ENCODE measurements at regions not wholly inside any gene's neighbourhood (a gene's known extent, or its start where the extent isn't known, plus 50 kb on each side); places are given as distances from the start of the nearest gene placed in this dataset.

DNA sequence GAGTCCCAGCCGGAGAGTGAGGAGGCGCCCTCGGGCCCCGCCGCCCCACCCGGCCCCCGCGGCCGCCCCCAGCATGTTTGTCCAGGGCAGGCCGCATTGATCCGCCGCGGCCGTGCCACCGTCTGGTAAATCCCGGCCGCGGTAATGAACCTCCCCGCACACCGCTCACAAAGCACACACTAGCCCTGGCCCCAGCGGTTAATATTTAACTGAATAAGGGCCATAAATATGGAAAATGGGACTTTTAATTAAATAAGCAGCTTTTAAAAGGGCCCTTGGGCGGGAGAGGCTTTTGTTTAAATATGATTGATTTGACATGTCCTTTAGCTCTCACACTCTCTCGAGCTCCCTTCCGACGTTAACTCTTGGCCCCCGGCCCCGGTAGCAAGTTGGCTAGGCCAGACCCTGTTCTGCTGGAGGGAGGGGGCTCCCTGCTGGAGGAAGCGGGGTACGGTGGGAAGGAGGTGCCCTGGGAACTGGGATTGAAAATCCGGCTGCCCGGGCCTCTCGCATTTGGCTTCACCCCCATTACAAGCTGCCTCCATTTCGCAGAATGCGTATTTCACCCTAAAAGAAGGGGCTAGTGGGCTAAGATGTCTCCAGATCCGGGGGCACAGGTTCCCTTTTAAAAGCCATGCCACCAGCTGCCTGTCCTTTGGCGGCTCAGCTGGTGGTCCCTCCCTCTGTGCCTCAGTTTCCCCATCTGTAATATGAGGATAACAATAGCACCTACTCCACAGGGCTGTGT lies 199.8 kb downstream of the RBM19 start:
- no peak for DNase-seq

DNA sequence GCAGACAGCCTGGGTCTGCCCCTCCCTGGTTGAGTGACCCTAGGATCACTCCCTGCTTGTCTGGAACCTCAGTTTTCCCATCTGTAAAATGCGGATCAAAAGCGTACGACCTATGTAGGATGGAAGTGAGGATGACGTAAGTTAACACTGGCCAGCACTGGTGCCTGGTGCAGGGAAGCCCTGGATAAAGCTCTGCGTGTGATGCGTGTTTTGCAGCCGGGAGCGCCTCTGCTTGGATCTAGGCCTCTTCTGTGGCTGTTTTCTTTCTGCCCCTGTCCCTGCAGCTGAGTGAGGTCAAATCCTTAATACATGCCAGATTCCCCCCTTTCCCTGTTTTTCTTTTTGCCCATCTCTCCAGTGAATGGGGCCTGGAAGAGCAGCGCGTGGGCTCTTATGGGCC lies 201.5 kb downstream of the RBM19 start:
- no peak for DNase-seq

DNA sequence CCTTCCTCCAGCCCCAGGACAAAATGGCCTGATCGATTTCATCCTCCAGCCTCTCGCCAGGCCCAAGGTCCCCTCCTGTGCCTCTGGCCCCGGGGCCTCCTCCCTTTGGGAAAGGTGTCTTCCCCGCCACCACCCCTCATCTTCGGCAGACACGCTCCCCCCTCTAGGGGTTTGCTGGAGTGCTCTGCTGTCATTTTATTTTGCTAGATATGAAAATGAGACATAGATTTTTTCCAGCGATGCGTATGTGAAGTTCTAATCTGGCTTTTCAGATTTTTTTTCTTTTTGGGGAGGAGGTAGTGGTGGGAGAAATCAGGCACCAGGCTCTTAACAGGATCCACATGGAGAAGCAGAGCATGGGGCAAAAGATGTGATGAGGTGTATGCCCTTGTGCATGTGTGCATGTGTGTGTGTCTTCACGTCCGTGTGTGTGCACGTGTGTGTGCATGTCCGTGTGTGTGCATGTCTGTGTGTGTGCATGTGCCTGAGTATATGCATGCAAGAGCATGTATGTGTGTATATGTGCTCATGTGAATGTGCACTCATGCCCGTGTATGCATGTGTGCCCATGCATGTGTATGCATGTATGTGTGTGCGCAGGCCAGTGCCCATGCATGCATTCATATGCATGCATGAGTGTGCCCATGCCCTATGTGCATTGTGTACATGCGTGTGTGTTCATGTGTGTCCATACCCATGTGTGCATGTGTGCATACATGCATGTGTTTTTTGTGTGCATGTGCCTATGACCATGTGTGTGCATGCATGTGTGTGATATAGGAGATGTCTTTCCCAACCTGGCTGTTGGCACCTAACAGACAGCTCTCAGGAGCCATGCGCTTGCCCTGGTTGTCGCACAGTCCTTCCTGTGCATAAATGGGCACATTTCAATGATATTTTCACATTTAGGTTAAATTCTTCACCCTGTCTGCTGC lies 203.0 kb downstream of the RBM19 start:
- no peak for DNase-seq

DNA sequence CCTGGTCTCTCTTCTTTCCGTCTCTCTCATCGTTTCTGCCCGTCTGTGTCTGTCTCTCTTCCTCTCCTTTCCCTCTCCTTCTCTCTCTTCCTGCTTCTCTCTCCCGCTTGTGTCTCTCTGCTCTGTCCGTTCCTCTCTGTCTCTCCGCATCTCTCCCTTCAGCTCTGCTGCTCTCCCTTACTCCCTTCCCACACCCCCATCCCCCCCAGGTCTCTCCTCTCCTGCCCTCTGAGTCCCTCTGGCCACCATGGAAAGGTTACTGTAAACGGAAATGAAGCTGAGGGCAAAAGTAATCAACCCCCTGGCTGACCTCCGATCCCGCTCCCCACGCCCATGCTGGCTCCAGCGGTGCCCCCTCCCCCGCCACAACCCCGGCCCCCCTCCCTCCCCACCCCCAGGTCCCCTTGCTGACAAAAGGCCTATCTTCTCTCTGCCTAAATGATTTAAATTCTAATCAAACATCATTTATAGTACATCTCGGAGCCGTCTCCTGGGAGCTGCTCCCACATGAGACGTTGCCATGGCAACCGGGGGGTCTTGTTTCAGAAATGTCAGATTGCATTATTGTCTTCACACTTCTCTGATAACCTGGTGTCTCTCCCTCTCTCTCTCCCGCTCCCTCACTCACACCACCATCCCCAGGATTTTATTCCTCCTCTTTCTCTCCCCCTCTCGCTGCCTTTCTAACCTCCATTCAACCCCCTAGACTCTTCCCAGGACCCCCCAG lies 203.8 kb downstream of the RBM19 start:
- DNase-seq, result no peak

DNA sequence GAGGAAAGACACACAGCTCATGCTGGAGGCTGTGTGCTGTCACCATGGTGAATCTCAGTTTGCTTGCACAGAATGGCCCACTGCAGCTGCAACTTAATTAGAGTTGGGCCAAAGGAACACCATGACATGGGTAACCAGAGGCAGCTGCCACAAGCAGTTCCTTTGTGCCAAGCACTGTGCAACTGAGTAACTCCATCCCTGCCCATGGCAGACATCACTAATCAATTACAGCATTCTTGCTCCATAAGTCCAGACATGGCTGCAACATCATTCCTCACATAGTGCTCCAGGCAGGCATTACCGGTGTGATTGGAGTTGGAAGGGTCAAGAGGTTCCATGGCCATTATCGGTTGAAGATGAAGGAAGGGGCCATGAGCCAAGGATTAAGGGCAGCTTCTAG lies 207.0 kb downstream of the RBM19 start:
- DNase-seq, result no peak

DNA sequence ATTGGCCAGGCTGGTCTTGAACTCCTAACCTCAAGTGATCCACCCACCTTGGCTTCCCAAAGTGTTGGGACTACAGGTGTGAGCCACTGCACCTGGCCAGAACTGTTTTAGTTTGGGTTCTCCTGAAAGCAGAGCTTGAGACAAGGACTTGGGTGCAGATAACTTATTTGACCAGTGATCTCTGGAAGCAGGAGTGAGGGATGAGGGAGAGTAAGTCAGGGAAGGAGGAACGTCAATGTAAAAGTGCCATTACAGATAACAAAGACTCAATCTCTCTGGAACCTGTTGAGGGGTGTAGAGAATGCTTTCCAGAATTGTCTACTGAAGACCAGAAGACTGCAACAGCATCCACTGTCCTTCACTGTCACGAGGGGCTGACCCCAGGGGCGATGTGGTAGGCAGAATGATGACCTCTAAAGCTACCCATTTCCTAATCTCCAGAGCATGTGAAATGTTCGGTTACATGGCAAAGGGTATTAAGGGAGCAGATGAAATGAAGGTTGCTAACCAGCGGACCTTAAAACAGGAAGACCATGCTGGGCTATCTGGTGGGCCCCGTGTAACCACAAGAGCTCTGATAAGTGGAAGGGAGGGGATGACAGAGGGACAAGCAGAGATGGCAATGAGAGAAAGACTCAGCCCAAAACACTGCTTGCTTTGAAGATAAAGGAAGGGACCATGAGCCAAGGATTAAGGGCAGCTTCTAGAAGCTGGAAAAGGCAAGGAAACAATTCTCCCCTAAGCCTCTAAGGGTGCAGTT lies 207.8 kb downstream of the RBM19 start:
- DNase-seq, result no peak

DNA sequence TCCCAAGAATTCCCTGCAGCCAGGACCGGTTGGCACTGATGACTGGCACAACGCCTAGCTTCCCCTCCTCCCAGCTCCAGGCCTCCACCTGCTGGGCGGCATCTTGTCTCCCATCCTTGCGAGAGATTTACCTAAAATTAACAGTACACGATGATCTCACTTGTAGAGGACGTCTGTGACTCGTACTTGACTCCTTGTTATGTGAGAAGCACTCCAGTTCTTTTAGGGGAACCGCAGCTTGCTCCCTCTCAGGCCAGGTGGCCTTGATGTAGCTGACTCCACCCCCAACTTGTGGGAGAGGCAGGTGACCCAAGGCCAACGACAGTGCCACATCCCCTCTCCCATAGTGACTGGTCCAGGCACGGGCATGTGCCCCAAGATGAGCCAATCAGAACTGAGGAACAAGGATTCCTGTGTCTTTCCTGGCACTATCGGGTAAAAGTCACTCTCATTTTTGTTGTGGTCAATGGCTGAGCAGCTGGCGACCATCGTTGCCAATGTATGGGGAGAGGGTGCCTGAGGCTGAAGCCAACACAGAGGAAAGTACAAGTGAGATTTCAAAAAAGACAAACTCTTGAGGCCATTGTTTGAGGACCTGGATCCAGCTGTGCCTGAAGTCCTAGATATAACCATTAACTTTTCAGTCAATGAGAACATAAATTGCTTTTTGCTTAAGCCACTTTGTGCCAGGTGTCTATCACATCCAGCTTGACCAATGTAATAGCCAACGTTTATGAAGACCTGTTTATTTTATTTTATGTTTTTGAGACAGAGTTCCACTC lies 208.7 kb downstream of the RBM19 start:
- DNase-seq, result peak; percentile 37 to 47

DNA sequence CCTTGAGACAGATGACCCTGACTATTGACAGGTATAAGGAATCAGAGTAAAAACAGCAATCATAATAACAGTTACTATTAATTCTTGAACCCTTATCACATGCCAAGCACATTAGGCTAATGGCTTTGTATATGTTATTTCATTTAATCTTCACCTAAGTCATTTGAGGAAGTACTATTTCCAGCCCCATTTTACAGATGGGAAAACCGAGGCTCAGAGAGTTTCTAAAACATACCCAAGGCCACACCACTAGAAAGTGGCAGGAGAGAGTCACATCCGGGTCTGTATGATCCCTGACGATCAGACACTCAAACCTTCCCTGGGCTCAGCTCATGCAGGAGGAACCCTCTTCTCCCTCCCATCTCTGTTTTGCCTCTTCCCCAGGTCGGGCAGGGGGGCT lies 209.5 kb downstream of the RBM19 start:
- no peak for DNase-seq

DNA sequence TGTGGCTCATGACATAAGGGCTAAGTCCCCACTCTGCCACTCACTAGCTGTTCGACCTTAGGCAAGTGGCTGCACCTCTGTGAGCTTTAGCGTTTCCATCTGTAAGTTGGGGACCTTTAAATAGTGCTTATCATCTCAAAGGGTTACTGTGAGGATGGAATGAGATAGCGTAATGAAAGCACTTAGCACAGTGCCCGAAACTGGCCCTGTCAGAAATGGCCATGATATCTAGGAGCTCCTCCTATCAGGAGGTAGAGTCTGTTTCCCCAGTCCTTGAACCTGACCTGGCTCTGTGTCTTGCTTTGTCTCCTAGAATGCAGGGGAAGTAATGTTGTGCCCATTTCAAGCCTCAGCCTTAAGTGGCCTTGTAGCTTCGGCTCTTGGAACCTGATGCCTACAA lies 211.0 kb downstream of the RBM19 start:
- DNase-seq, result no peak

DNA sequence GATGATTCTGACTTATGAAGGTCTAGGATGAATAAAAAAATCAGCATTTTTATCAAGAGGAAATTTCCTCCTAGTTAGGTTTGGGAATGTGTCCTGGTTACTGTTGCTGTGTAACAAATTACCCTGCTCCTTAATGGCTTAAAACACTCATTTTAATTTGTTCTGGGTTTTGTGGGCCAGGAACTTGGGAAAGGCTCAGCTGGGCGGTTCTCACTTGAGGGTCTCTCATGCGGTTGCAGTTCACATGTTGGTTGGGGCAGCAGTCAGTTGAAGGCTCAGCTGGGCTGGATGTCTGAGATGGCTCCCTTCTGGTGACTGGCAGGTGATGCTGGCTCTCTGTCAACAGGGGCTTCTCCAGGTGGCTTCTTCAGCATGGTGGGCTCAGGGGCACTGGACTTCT lies 214.6 kb downstream of the RBM19 start:
- no peak for DNase-seq

DNA sequence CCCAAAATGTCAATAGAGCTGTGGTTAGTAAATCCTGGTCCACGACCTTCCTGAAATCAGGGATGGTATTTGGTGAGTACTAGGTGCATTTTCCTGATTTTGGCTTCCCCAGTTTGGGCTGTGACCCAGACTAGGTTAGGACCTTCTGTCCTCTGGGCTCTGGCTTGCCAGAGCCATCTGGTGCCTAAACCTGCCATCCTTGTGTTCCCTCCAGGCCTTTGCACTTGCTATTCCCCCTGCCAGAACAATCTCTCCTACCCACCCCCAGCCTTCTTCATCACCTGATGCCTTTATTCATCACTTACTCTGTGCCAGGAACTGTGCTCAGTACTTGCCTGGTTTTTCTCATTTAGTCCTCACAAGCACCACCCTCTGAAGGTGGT lies 216.7 kb downstream of the RBM19 start:
- no peak for DNase-seq

DNA sequence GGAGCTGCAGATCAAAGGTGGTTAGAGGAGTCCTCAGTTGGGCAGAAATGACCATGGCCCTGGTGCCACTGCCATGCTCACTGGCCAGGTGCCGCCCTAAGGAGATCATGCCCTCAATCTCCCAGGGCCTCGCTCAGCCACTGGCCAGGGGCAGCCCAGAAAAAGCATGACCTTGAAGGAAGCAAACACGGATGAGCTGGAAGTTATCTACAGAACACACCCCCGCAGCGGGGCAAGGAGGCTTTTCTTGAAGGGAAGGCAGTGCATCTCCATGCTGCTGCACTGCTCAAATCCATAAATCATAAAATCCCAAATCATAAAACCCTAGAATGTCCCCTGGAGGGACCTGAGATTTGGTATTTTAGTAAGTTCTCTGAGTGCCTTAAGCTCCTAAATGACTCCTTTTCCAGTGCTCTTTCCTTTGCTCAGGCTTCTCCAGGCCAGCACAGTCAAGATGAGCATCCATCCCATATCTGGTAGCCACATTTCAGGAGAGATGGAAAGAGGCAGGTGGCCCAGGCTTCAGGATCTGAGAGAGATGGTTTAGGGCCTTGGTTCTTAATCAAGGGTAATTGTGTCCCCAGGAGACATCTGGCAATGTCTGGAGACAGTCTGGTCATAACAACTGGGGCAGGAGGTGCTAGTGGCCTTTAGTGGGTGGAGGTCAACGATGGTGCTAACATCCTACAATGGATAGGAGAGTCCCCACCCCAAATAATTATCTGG lies 217.3 kb downstream of the RBM19 start:
- no peak for DNase-seq

DNA sequence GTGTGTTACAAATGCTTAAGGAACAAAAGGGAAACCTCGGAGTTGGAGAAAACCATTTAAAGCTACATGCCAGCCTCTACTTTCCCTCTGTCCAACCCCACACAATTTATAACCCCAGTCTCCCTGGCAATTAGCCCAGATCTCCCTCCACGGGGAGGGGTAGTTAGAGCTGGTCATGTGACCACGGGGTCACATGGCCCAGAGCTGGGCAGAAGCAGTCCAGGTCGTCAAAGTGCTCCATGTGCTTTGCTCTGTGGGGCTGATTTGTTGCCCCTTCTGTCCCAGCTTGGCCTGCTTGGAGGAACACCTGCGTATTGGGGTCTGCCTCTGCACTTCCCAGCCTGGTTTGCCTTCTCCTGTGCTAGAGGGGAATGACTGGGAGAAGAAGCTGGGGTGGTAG lies 219.1 kb downstream of the RBM19 start:
- DNase-seq, result peak in 1 of 2 experiments; percentile 12

DNA sequence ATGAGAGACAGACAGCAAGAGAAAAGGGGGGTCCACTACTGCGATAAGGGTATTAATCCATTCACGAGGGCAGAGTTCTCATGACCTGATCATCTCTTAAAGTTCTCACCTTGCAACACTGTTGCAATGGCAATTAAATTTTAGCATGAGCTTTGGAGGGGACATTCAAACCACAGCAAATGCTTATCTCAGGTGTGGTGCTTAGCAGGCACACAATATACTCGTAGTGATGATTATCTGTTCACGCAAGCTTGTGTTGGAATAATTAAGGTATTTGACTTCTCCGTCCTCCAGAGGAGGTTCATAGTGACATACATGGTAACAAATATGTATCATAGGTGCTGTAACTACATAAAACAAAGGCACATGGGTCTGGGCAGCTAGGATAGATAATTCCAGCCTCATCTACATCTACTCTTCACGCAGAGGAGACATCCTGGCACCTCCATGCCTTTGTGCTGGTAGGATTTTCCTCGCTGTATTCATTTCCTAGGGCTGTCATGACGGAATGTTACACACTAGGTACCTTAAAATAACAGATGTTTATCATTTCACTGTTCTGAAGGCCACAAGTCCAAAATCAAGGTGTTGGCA lies 221.2 kb downstream of the RBM19 start:
- DNase-seq, result no peak

DNA sequence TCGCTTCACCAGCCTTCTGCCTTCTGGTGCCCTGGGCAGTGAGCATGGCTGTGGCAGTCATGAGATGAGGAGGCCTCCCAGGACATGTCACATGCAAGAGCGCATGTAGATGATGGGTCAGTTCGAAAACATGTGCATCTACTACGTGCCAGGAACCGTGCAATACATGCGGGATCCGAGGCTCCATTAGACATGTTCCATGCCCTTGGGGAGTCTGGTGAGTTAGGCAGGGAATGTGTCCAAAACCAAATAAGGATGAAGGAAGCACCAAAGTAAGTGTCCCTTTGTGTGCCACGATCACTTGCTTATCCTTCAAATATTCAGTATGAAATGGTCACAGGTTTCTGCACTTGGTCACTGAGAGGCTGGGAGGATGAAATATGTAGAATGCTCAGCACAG lies 223.3 kb downstream of the RBM19 start:
- DNase-seq, result no peak

DNA sequence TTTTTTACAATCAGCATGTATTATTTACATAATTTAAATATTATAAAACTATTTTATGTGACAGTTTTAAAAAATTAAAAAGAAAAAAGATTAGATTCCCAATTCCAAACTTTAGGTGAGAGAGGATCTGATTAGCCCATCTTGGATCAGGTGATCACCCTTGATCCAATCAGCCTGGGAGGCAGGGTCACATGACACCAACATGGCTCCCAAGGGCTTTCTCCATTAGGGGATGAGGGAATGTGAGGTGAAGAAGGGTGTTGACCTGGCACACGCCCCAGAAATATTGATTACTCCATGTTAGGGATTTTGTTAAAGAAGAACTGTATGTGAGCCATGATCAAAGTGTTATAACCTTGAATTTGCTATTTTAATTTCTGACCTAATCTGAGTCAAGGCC lies 225.4 kb downstream of the RBM19 start:
- DNase-seq, result no peak

DNA sequence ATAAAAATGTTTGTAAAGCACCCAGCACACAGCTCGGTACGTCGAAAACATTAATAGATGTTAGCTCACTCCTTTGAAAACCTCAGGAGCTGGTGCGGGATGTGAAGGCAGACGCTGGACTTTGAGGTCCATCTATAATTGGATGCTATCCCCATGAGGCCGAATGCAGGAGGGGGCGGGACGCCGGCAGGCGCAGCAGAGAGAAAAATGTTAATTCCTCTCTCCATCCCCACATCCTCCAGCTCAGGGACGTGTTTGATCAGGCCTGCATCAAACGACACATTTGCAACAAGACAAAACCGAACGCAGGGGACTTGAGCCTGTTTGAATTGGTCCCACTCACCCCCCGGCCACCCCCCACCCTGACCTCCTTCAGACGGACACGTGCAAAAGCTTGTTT lies 231.0 kb downstream of the RBM19 start:
- DNase-seq, result no peak

DNA sequence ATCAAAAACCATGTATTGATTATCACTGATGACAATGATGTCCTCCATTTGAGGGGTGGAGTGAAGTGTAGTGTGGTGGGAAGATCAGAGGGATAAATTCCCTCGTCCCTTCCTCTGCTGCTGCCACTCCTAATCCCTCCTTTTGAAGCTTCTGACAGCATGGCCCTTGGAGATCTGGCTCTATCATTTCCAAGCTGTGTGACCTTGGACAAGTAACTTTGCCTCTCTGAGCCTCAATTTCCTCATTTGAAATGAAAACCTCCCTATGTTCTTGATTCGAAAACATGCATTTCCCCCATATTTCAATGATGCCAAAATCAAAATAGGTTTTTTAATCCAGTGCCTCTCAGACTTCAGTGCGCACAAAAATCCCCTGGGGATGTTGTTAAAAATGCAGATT lies 231.6 kb downstream of the RBM19 start:
- DNase-seq, result no peak

DNA sequence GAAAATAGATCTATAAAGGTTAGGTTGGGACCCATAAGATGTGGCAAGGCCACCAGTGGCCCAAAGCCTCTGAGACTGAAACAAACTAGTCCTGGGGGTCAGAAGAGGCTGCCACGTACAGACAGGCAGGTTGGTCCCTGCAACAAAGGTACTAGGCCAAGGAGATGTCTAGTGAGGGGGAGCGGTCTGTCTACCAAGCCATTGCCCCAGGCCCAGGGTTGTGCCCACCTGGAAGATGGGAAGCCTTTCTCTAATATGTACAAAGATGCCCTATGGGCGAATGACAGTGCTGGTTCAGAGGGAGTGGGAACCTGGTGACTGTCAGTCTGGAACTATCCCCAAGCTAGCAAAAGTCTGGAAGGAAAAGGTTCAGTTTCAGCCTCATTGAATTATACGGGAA lies 233.2 kb downstream of the RBM19 start:
- no peak for DNase-seq

DNA sequence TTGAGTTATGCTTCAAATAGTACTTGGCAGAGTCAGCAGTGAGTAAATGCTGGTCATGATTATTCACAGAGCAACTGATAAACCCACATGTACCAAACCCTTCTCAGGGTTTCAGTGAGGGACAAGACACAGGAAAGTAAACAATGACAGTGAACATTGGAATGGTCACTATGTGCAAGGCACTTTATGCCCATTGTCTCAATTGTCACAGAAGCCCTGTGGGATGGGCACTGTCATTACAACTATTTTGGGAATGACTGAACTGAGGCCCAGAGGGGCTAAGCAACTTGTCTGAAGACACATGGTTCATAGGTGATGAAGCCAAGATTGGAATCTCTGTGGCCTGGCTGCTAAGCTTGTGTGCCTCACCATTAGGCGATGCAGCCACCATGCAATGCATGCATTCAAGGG lies 238.5 kb downstream of the RBM19 start:
- DNase-seq, result no peak

DNA sequence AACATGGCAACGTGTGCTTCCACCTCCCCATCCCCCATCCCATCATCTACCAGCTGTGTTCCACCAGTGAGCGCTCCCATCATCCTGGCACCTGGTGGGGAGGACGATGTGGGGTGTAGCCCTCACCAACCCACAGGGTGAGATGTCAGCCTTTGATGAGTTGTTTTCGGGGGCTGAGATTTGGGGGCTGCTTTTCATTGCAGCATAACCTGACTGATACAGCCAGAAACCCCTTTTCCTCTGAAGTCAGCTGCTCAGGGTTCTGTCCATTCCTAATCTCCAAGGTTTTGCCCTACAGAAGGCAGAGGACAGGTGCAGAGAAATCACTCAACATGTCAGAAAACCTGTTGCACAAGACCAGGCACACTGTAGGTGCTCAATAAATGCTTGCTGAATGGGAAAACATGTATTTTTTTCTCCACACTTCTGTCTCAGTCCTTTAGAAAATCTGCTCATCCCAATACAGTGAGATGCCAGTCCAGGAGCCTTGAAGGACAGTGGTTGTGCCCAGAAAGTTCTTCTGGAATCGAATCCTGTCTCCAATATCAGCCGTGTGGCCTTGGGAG lies 239.8 kb downstream of the RBM19 start:
- DNase-seq, result no peak
